Stimulated activated CD4-positive, alpha-beta T cell treated with anti-CD3 and anti-CD28 coated beads, Interleukin-1b, Interleukin-23, amount 100 ng/mL, for 1 hour (primary cell): ENCODE measurements at regions not wholly inside any gene's neighbourhood (a gene's known extent, or its start where the extent isn't known, plus 50 kb on each side); places are given as distances from the start of the nearest gene placed in this dataset.
"Not testable (repeated sequence)": the region's sequence is repeated elsewhere in the genome, so short reads cannot be mapped to it uniquely, and the experiment has no call there.

ENCODE experiments used
- DNase-seq, 2 donors: peaks; one replicate each; pipeline ENCODE4 v3.0.0-alpha.2; 2020; ENCODE audit warnings: low read depth in 2 of 2

DNA sequence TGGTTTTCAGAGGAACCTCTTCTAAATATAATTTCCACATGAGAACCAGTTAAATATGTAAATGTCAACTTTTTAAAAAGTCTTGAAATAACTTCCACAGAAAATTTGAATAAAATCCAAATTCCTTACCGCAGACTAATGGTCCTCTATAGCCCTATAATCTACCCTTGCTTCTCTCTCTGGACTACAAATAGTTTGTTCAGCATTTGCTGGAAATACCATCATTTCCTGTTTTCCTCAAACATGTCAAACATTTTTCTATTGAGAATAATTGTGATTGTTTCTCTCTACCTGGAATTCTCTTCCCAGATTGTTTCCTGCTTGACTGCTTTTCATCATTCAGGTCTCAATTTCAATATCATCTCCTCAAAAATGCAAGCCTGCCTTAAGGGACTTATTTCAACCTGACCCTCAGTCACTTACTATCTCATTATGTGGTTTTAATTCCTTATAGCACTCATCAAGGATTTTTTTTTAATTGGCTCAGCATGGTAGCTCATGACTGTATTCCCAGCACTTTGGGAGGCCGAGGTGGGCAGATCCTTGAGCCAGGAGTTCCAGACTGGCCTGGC lies 898.9 kb upstream of the MIR17HG start:
- no peak for DNase-seq

DNA sequence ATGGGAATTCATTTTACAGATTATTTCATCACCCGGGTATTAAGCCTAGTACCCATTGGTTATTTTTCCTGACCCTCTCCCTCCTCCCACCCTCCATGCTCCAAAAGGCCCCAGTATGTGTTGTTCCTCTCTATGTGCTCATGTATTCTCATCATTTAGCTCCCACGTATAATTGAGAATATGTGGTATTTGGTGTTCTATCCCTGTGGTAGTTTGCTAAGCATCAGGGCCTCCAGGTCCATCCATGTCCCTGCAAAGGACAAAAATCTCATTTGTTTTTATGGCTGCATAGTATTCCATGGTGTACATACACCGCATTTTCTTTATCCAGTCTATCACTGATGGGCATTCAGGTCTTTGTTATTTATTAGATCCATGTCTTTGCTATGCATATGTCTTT lies 894.1 kb upstream of the MIR17HG start:
- DNase-seq: no peak

- DNase-seq: no peak
Observed at GRCh38 chr13:90454002-90454636, 893.4 kb upstream of the MIR17HG start.

GRCh38 chr13:90455067-90455466 lies 892.4 kb upstream of the MIR17HG start:
- no peak for DNase-seq

GRCh38 chr13:90455823-90456222 lies 891.7 kb upstream of the MIR17HG start:
- DNase-seq: no peak

GRCh38 chr13:90461398-90461797 lies 886.1 kb upstream of the MIR17HG start:
- DNase-seq: no peak

GRCh38 chr13:90477216-90477615 lies 870.3 kb upstream of the MIR17HG start:
- DNase-seq: no peak

GRCh38 chr13:90483906-90484305 lies 863.6 kb upstream of the MIR17HG start:
- no peak for DNase-seq

GRCh38 chr13:90485436-90485835 lies 862.1 kb upstream of the MIR17HG start:
- DNase-seq: no peak

DNA sequence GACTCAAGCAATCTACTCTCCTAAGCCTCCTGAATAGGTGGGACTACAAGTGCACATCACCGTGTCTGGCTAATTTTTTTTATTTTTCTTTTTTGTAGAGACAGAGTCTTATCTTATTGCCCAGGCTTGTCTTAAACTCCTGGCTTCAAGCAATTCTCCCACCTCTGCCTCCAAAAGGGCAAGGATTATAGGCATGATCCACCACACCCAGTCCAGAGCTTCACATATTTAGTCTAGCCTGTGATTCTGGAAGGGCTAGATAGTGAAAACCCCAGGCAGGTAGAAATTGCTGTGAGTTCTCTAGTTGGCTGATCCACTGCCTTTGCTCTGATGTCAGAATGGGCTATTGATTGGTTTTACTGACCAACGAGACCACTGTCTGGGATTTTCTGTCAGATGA lies 854.6 kb upstream of the MIR17HG start:
- no peak for DNase-seq

DNA sequence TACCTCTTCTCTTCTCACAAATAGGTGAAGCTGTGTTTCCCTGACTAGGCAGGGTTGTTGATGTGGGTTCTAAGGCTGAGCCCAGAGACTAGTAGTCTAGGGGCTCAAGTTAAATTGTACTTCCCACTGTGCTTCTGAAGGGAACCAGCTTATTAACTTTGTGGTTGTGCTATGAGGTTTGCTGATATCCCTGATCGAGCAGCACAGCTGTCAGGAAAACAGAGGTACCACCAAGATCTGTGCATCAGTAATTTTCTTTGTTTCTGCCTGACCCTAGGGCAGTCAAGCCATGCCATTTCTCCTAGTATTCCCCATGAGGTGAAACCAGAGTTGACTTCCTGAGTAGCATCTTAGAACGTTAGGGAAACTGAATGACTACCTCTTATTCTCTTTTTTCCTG lies 853.8 kb upstream of the MIR17HG start:
- no peak for DNase-seq

DNA sequence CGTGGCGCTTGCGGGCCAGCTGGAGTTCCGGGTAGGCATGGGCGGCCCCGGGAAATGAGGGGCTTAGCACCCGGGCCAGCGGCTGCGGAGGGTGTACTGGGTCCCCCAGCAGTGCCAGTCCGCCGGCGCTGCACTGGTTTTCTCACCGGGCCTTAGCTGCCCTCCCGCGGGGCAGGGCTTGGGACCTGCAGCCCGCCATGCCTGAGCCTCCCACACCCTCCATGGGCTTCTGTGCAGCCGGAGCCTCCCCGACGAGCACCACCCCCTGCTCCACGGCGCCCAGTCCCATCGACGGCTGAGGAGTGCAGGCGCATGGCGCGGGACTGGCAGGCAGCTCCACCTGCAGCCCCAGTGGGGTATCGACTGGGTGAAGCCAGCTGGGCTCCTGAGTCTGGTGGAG lies 852.6 kb upstream of the MIR17HG start:
- not testable (repeated sequence) for DNase-seq

DNA sequence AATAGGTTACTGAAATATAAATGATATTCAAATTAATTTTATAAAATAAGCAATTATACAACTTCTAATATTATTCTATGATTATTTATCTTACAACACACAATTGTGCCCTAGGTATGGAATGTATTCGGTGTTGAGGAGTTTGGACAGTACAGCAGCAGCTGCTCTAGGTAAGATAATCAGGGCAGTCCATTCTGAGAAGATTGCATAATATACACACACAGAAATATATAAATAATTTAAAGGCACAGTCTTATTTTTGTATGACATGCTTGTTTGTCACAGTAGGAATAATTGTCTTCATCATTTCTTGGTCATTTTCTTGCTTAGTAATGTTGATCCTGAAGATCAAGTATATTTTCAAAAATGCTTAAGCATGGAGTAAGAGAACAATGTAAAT lies 849.4 kb upstream of the MIR17HG start:
- DNase-seq: no peak

- DNase-seq: no peak
Observed at GRCh38 chr13:90498816-90499215, 848.7 kb upstream of the MIR17HG start.

DNA sequence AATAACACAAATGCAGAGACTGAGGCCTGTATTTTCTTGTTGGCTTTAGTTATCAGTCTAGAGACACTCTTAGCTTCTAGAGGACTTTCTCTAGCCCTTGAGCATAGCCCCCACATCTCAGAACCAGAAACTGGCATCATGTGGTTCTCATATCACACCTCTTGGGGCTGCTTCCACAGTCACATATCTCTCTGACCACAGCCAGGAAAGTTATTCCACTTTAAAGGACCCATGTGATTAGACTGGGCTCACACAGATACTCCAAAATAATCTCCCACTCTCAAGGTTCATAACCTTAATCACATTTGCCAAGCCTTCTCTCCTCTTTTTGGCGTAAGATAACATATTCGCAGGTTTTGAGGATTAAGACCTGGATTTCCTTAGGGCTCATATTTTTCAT lies 846.9 kb upstream of the MIR17HG start:
- DNase-seq: no peak

DNA sequence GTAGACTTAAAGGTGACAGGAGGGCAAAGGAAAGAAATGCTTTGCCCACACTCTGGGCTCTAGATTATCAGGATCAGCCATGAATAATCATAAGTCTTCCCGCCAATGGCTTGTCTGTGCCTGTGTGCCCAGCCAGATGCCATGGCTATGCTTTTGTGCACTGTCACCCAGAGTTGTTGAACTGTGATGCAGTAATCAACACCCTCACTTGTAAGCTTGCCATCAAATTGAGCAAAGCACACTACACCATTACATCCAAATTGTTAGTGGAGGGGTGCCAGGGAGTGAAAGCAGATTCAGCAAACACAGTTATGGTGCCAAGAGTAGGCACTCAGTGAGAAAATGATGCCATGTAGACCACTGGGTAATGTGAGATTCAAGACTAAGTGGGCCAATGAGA lies 845.3 kb upstream of the MIR17HG start:
- DNase-seq: no peak

GRCh38 chr13:90502762-90503161 lies 844.7 kb upstream of the MIR17HG start:
- DNase-seq: no peak

- DNase-seq: no peak
Observed at GRCh38 chr13:90510319-90510718, 837.2 kb upstream of the MIR17HG start.

DNA sequence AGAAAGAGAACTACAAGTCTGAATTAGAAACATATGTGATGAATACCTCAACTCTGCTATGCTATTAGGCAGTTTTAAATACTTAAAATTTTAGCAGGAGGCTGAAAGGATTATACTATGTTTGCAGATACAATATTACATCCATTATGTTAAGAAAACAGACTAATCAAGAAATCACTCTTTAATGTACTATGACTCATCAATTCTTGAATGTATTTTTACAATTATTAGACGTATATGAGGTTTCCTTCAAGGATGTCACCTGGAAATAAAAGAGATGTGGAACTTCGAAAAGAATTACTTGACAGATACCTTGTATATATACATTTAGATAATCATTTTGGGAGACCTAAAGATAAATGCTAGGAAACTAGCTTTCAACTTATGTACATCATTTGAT lies 835.6 kb upstream of the MIR17HG start:
- no peak for DNase-seq

GRCh38 chr13:90514712-90515111 lies 832.8 kb upstream of the MIR17HG start:
- DNase-seq: not testable (repeated sequence)

DNA sequence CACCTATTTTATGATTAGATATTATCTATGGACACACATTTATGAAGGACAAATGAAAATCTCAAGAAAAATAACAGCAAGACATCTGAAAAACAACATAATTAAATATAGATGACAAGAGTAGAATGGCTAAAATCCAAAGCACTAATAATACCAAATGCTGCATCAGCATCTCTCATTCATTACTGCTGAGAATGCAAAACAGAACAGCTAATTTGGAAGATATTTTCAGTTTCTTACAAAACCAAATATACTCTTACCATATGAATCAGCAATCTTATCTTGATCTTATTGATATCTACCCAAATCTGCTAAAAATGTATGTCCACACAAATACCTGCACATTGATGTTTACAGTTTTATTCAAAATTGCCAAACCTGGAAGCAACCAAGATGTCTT lies 829.1 kb upstream of the MIR17HG start:
- no peak for DNase-seq

- no peak for DNase-seq
Observed at GRCh38 chr13:90519157-90519556, 828.3 kb upstream of the MIR17HG start.

DNA sequence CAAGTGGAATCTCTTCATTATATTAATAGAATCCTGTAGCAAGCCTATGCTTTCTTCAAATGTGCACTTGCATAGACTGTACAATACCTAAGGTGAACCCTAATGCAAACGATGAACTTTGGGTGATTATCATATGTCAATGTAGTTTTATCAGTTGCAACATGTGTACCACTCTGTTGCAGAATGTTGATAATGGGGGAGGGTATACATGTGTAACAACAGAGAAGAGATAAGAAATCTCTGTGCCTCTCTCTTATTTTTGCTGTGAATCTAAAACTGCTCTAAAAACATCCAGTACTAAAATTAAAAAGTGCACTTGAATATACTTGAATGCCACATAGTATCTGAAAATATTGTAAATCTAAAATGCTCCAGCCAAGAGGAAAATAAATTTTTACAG lies 820.8 kb upstream of the MIR17HG start:
- DNase-seq: no peak

GRCh38 chr13:90531744-90532143 lies 815.7 kb upstream of the MIR17HG start:
- no peak for DNase-seq
